HG02642 (cell line): ENCODE measurements at regions not wholly inside any gene's neighbourhood (a gene's known extent, or its start where the extent isn't known, plus 50 kb on each side); places are given as distances from the start of the nearest gene placed in this dataset.

Experiments used
- ATAC-seq: cut with Tn5 transposase; IDR thresholded peaks from one replicate; pipeline ENCODE4 v1.9.1; 2021; ENCODE audit warnings: mild to moderate bottlenecking; ENCODE audit not compliant: unreplicated experiment, poor library complexity

- ATAC-seq = no peak
Observed at GRCh38 chr17:79272666-79273219, 198.1 kb downstream of the ENGASE start.

GRCh38 chr17:79272220-79272619 is 197.6 kb downstream of the ENGASE start:
- ATAC-seq = no peak

- ATAC-seq = no peak
Observed at GRCh38 chr17:79269620-79270019, 195.0 kb downstream of the ENGASE start.

- no peak for ATAC-seq
Observed at GRCh38 chr17:79263191-79263590, 188.6 kb downstream of the ENGASE start.

- ATAC-seq = no peak
Observed at GRCh38 chr17:79262624-79263023, 188.0 kb downstream of the ENGASE start.

- no peak for ATAC-seq
Observed at GRCh38 chr17:79261355-79262072, 186.9 kb downstream of the ENGASE start.

- no peak for ATAC-seq
Observed at GRCh38 chr17:79258843-79259242, 184.2 kb downstream of the ENGASE start.

- no peak for ATAC-seq
Observed at GRCh38 chr17:79258041-79258440, 183.4 kb downstream of the ENGASE start.

GRCh38 chr17:79255926-79256585 is 181.4 kb downstream of the ENGASE start:
- no peak for ATAC-seq

GRCh38 chr17:79255456-79255855 is 180.8 kb downstream of the ENGASE start:
- ATAC-seq = no peak

GRCh38 chr17:79255046-79255445 is 180.4 kb downstream of the ENGASE start:
- no peak for ATAC-seq

- no peak for ATAC-seq
Observed at GRCh38 chr17:79252886-79253285, 178.3 kb downstream of the ENGASE start.

- no peak for ATAC-seq
Observed at GRCh38 chr17:79251824-79252223, 177.2 kb downstream of the ENGASE start.

- no peak for ATAC-seq
Observed at GRCh38 chr17:79249929-79250521, 175.4 kb downstream of the ENGASE start.

GRCh38 chr17:79248843-79249493 is 174.3 kb downstream of the ENGASE start:
- ATAC-seq = no peak

GRCh38 chr17:79246225-79247190 is 171.9 kb downstream of the ENGASE start:
- ATAC-seq = no peak

- no peak for ATAC-seq
Observed at GRCh38 chr17:79244665-79245064, 170.0 kb downstream of the ENGASE start.

- ATAC-seq = no peak
Observed at GRCh38 chr17:79243996-79244395, 169.4 kb downstream of the ENGASE start.

GRCh38 chr17:79243603-79243990 is 169.0 kb downstream of the ENGASE start:
- no peak for ATAC-seq
